Fibroblast of skin of right quadriceps (primary cell): ENCODE measurements at regions not wholly inside any gene's neighbourhood (a gene's known extent, or its start where the extent isn't known, plus 50 kb on each side); places are given as distances from the start of the nearest gene placed in this dataset.
"Not testable (repeated sequence)": the region's sequence is repeated elsewhere in the genome, so short reads cannot be mapped to it uniquely, and the experiment has no call there.

ENCODE experiments used
- DNase-seq: peaks from one replicate; pipeline ENCODE4 v3.0.0-alpha.2; 2013

- DNase-seq, result no peak
These were observed 133.6 kb upstream of the CRHR1 start for GRCh38 chr17:45650561-45650960.

- DNase-seq, result no peak
These were observed 132.9 kb upstream of the CRHR1 start for GRCh38 chr17:45651145-45651709.

- DNase-seq, result no peak
These were observed 130.5 kb upstream of the CRHR1 start for GRCh38 chr17:45653616-45654015.

- DNase-seq, result no peak
These were observed 127.5 kb upstream of the CRHR1 start for GRCh38 chr17:45656527-45657181.

DNA sequence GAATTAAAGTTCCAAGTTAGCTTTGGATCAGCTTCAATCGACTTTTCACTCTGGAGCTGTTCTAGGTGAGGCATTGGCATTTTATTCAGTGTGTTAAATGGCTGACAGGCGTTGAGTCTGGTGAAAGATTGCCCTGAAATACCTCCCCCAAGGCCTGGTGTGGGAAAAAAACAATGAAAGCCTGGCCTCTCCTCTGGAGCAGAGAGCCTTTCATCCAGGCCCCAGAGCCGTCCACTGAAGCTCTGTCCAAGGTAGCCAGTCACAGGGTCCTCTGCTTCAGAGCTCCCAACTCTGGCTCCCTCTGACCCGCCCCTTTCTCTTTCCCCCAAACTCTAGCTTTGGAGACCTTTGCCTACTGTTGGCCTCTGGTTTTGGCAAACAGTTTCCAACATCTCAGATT, 123.6 kb upstream of the CRHR1 start:
- no peak for DNase-seq

DNA sequence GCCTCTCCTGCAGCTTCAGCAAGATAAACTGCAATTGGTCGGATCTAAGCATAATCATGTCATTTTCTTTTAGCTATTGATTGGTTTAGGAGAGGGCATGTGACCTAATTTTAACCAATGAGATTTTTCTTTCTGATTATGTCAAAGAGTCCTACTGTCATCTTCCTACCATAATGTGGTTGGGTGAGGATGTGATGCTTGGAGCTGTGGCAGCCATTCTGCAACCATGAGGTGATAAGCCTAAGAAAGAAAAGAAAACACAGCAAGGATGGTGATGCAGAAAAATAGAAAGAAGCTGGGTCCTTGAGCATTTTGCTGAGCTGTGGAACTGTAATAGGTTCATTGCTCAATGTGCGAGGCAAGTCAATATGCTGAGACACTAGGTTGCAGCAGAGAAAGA, 121.7 kb upstream of the CRHR1 start:
- no peak for DNase-seq

GRCh38 chr17:45663772-45664171, 120.3 kb upstream of the CRHR1 start:
- no peak for DNase-seq

DNA sequence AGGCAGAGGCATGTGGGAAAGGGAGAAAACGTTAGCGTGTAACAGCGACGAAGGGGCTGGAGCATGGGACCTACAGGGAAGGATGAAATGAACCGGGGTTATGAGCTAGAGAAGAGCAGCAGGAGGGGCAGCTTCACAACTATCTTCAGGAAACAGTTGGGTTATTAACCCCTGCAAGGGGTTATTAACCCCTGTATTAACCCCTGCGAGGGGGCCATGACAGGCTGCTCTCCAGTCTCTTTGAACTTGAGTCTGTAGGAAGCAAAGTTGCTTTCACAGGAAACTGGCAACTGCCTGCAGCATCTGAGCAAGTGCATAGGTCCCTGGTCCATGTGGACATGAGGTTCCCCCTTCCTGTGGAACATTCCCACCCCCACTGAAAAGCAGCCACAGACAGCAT, 119.2 kb upstream of the CRHR1 start:
- DNase-seq, result no peak

GRCh38 chr17:45666046-45666600, 118.0 kb upstream of the CRHR1 start:
- no peak for DNase-seq

GRCh38 chr17:45666641-45667040, 117.5 kb upstream of the CRHR1 start:
- DNase-seq, result no peak

DNA sequence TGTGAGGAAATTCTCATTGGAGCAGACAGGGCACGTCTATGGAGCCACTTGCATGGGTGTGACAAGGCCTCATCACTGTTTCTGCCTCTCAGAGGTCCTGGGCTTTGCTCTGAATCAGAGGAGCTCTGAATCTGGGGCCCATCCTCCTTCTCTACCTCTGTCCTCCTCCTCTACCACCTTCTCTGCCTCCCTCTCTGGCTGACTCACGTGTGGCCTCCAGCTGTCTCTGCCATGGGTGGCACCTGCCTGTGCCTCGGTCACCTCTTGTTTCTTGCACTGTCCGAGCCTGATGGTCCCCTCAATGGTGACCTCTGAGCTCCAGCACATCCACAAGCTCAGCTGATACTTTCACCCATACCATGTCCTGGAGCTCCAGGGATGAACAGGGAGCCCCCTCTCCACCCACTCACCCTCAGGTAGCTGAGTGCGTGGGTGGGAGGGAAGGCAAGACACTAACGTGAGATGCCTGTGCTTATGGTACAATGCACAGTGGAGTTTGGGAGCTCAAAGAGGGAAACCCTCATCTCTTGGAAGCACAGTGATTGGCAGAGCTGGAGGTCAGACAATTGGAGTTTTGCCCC, 116.4 kb upstream of the CRHR1 start:
- DNase-seq, result no peak

- DNase-seq, result no peak
These were observed 115.8 kb upstream of the CRHR1 start for GRCh38 chr17:45668316-45668715.

DNA sequence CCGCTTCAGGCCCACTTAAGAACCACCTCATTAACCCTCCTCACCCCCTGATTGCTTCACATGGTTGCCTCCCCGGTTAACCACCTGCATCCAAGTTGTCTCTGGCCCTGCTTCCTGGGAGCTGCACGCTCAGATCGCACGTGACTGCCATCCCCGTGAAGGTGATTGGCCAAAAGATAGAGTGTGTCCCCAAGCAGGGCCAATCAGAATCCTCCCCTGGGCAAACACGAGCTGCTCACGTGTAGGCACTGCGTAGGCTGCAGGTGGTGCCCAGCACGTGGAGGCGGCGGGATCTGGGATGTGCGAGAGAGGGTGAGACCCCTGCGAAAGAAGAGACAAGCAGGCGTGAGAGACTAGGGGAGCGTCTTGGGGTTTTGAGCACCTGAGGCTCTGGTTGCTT, 111.8 kb upstream of the CRHR1 start:
- no peak for DNase-seq

GRCh38 chr17:45672792-45673191, 111.3 kb upstream of the CRHR1 start:
- DNase-seq, result no peak

- DNase-seq, result not testable (repeated sequence)
These were observed 110.4 kb upstream of the CRHR1 start for GRCh38 chr17:45673759-45674158.

- no peak for DNase-seq
These were observed 109.1 kb upstream of the CRHR1 start for GRCh38 chr17:45675012-45675411.

GRCh38 chr17:45675892-45676291, 108.2 kb upstream of the CRHR1 start:
- no peak for DNase-seq

GRCh38 chr17:45676695-45677094, 107.4 kb upstream of the CRHR1 start:
- no peak for DNase-seq

- DNase-seq, result no peak
These were observed 106.3 kb upstream of the CRHR1 start for GRCh38 chr17:45677770-45678169.

DNA sequence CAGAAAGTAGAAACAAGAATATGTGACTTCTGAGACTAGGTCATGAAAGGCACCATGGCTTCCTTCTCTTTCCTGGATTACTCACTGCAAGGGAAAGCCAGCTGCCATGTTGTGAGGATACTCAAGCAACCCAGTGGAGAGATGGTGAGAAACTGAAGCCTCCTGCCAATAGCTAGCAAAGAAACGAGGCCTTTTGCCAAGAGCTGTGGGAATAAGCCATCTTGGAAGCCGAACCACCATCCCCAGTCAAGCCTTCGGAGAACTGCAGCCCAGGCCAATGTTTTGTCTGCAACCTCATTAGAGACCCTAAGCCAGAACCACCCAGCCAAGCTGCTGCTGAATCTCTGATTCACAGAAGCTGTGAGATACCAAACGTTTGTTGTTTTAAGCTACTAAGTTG, 104.7 kb upstream of the CRHR1 start:
- DNase-seq, result no peak

- DNase-seq, result no peak
These were observed 103.8 kb upstream of the CRHR1 start for GRCh38 chr17:45680360-45680759.

DNA sequence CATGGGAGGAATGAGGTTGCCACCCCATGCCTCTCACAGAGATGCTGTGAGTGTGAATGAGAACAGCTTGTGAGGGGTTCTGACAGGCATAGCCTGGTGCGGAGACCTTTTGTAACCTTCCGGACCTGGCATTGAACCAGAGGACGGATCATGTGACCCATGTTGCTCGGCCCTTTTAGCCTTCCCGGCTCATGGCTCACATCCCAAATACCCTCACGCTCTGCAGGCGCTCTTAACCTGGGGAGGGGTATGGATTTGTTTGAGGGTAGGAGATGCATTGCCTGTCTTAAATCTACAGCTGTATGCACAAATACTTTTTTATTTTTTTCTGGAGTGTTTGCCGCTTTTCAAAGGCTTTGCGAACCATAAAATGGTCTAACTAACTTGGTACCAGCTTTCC, 102.4 kb upstream of the CRHR1 start:
- no peak for DNase-seq

DNA sequence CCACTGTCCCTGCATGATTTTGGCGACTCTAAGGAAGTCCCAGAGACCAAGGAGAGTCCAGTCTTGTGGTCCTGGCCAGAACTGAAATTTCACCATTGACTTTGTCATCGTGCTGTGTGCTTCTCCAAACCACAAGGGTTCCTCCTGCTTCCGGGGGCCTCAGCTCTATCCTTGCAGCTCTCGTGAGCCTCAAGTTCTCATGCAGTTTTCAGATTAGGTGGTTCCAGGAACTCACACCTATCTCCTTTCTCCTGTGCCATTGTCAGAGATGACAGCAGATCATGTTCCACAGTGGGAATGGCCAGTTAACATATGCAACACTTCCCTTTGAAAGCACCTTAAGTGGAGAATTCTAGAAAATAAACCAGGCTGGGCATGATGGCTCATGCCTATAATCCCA, 97.9 kb upstream of the CRHR1 start:
- DNase-seq, result no peak

DNA sequence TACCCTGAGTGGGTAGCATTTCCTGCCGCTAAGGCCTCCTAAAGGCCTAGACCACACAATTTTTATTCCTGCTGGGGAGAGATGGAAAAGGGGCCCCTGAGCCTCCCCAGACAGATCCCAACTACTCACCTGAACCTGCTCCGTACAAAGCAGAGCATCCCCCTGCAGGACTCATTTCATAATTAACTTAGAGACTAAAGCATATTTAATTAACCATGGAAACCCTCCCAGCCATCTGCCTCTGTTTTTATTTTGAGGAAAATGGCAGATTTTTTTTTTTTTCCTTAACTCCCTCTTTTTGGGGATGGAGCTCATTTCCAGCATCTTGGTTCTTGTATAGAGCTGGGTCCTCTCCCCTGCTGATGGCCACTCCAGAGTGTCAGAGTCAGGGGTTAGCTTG, 96.5 kb upstream of the CRHR1 start:
- DNase-seq, result no peak

DNA sequence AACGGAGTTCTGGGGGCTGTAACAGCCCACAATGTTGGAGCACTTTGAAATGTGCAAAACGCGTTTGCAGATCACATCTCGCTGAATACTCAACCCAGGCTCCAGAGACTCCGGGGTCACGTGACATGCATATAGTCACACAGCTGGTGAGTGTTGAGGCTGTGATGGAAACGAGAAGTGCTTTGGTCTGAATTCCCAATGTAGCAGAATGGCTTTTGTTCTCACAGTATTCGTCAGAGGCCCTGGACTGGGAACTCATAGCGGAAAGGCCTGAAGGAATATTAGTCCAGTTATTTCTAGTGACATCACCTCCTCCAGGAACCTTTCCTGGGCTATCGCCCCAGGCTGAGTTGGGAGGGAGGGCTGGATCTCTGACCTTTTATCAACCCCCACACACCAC, 95.8 kb upstream of the CRHR1 start:
- DNase-seq, result no peak
